ENCODE measurements at regions not wholly inside any gene's neighbourhood (a gene's known extent, or its start where the extent isn't known, plus 50 kb on each side); places are given as distances from the start of the nearest gene placed in this dataset.
"Not testable (repeated sequence)": the region's sequence is repeated elsewhere in the genome, so short reads cannot be mapped to it uniquely, and the experiment has no call there.

DNA sequence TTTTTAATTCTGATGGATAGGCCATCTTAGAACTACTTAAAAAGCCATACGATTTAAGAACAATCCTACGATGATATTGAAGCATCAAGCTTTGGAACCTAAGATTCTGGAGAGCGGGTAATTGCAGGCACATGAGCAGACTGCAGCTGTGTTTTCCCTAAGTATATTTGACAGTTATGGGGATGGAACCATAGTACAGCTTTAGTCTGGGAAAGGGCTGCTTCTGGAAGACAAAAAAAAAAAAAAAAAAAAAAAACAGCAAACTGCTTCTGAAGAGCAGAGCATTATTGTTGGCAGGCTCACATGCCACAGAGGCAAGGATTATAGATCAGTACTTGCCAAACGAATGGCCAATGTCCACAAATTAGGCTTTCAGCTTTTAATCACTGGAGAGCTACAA is 1618.7 kb downstream of the AMY1C start:
- no peak for DNase-seq (ENCODE audit: low read depth in 2 of 2)

DNA sequence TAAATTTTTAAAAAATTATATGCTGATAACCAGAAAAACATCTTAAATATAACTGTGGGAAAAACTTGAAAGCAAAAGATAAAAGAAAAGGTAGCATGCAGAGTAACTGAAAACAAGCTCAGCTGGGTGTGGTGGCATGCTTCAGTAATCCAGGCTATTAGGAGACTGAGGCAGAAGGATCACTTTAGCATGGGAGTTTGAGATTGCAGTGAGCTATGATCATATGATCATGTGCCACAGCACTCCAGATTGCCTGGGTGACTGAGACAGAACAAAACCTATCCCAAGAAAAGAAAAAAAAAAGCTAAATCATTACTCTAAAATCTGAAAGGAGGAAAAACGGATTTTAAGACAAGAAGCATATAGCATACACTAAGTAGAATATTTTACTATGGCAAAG is 1624.0 kb downstream of the AMY1C start:
- DNase-seq (ENCODE audit: low read depth in 2 of 2): no peak

DNA sequence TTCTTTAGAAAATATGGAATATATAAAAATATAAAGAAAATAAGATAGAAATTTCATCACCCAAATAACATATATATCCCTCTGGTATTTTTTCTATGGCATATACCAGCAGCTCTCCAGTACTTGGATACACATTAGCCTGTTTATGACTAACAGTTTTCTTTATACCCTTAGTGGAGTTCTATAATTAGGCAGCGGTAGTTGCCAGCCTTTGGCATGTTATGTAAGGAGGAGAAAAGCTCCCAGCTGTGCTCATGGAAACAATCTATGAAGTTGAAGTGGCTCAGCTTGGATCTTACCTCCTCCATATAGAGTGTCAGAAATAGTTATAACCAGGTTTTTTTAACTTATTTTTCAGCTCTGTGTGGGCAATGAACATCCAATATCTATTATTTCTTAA is 1636.8 kb downstream of the AMY1C start:
- DNase-seq (ENCODE audit: low read depth in 2 of 2): no peak

DNA sequence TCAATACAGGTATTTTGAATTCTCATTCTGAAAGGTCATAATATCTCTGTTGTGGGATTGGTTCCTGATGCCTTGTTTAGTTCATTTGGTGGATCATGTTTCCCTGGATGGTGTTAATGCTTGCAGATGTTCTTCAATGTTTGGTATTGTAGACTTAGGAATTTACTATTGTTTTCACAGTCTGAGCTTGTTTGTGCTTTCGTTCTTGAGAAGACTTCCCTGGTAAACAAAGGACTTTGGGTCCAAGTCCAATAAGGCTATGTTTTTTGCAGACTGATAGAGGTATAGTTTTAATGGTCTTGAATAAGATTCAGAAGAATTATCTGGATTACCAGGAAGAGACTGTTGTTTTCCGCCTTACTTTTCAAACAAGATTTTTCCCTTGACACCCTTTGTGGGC is 1646.3 kb downstream of the AMY1C start:
- DNase-seq (ENCODE audit: low read depth in 2 of 2): no peak

DNA sequence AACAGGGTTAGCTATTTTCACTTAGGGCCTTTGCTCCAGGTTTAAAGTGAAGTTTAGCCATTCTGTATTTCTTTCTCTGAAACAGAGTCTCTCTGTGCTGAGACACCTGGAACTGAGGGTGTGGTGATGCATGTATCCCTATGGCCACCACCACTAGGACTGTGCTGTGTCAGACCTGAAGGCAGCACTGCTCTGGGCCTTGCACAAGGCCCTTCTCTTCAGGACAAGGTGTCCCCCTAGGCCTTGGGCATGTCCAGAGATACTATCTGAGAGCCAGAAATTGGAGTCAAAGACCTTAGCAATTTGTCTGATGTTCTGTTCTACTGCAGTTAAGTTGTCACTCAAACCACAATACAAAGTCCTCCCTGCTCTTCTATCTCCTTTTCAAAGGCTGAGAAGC is 1649.2 kb downstream of the AMY1C start:
- DNase-seq (ENCODE audit: low read depth in 2 of 2): no peak

DNA sequence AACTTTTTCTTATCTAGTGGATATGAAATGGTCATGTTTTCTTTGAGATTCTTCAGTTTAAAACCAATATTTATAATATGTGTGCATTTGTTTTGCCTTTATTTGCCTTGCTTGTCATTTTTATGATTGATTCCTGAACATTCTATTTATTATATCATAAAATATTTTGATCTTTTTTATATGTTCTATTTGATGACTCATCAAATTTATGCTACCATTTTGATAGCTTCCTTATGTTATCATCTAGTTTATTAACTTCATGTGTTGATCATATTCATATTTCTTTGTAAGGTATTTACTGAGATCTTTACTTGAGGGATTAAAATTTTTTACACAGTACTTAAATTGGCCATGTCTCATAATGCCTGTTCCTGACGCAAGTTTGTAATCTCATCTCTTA is 1650.0 kb downstream of the AMY1C start:
- DNase-seq (ENCODE audit: low read depth in 2 of 2): no peak

DNA sequence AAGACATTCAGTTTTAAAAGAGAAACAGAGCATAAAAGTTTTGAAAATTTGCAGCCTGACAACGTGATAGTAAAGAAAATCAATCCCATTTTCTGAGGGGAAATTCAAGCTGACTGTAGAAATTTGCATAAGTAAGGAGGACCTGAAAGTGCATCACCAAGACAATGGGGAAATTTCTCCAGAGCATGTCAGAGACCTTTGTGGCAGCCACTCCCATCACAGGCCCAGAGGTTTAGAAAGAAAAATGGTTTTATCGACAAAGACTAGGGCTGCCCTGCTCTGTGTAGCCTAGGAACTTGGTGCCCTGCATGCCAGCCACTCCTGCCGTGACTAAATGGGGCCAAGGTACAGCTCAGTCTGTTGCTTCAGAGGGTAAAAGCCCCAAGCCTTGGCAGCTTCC is 1640.2 kb upstream of the PRMT6 start:
- no peak for DNase-seq (ENCODE audit: low read depth in 2 of 2)

DNA sequence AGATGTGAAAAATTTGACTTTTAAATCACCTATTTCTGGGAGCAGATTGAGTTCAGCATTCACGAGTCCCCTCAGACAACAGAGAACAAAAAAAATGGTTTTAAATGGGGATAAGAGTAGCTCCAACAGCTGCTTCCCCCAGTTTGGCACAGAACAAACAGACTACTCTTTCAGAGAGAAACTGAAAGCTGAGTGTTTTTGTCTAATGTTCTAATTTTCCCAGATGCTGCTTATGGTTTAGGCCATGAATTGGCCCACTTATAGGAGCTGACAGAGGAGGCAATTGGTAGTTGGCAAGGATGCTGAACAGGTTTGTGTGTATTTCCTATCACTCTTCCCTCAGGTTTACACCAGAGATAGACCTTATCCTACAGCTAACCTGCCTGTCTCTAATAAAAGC is 1637.4 kb upstream of the PRMT6 start:
- no peak for DNase-seq (ENCODE audit: low read depth in 2 of 2)

DNA sequence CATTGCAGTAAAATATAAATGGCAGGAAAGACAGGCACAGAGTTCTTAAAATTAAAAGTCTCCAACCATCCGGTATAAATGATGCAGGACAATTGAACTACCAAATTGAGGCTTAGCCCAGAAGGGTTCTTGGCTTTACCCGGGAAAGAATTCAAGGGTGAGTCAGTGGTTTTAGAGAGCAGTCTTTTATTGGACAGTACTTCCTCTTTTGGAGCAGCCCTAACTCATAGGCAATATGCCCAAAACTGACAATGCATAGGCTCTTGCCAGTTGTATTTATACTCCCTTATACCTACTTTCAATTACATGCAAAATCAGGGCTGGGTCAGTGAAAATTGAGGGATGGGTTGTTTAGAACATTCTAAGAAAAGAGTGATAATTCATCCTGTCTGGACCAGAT is 1628.9 kb upstream of the PRMT6 start:
- DNase-seq (ENCODE audit: low read depth in 2 of 2): no peak

DNA sequence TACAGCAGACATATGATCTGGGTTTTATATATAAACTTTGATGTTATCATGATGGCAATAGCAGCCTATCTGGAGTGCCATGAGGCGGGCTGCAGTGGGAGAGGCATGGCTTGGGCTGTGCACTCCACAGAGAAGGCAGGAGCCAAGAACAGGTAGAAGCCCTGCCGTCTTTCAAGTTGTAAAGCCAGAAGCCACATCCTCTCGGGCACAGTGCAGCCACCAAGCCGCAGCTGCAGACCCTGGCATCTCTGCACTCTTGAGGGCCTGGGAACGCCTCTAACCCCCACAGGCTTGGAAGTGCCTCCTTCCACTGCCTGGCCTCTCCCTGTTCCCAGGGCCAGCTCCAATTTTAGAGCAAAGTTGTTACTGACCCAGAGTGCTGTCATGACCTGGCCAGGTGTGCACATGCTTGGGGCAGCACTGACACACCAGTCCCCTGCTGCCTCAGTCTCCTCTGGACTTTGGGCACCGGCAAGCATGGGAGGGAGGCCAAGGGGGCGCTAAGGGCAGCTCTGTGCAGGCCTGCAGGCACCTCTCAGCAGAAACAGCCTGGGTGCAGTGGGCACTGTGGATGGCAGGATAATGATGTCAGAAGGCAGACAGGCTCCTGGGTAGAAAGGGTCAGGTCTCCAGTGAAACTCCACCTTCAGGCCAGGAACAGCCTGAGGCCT is 1619.8 kb upstream of the PRMT6 start:
- DNase-seq (ENCODE audit: low read depth in 2 of 2): no peak

DNA sequence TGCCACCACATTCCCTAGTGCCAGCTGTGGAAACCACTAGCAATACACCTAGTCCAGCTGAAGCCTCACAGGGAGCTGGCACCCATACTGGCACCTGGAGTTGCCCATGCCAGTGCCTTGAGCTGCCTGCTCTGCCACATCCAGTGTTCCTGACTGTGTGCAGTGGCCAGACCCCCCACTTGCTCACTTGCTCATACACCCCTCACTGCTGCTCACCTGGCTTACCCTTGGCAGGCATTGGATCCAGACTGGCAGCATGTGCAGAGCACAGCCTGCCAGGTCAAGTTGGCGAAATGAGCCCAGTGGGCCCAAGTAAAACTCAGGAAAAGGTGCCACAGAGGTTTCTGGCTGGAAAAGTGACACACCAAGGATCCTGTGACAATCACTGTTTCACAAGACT is 1618.6 kb upstream of the PRMT6 start:
- no peak for DNase-seq (ENCODE audit: low read depth in 2 of 2)

DNA sequence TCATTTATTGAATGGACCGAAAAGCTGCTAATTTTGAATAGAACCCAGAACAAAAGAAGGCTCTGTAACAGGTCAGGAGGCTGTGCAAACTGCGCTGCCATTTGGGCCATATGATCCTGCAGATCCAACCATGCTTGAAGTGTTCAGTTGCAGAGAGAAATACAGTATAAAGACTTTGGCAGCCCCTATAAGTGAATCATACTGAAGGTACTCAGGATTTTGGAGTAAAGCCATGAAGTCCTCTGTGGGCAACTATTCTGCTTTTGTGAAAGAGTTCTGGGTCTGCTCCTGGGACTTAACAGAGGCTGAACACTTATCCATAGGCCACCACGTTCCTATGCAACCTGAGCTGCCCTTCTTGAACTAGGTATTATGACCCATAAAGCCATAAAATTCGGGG is 1613.6 kb upstream of the PRMT6 start:
- DNase-seq (ENCODE audit: low read depth in 2 of 2): no peak

DNA sequence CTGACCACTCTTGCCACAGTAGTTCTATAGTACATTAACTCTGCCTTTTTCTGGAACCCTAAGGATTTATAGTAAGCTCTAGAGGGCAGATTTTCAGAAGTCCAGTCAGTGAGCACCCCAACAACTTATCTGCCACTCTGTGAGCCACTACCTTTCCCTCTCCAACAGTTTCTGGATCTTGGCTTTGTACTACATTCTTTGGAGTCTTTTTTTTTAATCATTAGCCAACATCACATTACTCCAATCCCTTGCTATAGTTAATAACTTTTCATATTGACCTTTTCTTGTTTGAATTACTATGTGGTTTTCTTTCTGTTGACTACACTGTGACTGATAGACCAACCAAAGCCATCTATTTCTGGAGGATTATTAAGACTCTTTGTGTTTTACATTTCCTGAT is 1596.7 kb upstream of the PRMT6 start:
- DNase-seq (ENCODE audit: low read depth in 2 of 2): no peak

DNA sequence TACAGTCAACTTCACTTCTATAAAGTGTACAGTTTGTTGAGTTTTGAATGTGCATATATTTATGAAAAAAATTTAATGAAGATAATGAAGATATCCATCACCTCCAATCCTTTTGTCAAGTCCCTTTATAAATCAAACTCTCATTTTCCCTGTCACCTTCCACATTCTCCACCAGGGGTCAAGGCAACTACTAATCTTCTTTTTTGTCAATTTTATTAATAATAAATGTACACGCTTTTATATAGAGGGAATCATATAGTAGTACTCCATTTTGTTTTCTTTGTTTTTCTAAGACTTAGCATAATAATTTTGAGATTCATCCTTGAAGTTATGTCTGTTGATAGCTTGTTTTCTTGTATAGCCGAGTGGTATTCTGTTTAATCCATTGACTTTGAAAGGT is 1594.2 kb upstream of the PRMT6 start:
- no peak for DNase-seq (ENCODE audit: low read depth in 2 of 2)

DNA sequence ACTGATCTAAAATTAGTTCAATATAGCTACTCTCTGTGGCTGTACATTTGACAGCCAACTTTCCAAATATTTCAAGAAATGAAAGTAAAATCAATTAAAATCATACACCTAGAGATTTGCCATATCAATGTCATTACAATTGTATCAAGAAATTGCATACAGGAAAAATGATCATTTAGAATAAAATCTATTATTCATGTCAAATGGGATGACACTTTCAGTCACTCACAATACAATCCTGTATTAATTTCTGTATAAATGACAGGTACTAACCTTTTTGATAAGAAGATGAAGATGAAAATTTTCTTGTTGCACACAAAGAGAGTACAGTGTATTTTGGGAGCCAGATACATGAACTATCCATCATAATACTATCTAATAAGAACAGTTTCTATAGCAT is 1588.9 kb upstream of the PRMT6 start:
- DNase-seq (ENCODE audit: low read depth in 2 of 2): no peak

DNA sequence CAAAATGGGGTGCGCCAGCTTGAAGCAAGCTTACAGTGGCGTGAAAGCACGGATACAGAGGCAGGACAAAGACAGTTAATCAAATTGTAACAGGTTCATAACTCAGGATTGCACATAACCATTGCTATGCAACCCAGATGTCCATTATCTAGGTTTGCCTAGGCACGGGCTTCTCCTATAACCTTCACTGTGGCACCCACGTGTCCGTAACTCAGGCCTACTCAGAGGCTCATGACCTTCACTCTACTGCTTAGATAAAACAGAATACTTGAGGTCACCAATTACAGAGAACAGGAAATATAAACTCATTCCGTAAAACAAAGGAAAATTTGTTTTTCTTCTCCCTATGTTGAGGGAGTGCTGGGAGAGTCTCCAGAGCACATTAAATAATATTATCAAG is 1585.9 kb upstream of the PRMT6 start:
- DNase-seq (ENCODE audit: low read depth in 2 of 2): not testable (repeated sequence)

DNA sequence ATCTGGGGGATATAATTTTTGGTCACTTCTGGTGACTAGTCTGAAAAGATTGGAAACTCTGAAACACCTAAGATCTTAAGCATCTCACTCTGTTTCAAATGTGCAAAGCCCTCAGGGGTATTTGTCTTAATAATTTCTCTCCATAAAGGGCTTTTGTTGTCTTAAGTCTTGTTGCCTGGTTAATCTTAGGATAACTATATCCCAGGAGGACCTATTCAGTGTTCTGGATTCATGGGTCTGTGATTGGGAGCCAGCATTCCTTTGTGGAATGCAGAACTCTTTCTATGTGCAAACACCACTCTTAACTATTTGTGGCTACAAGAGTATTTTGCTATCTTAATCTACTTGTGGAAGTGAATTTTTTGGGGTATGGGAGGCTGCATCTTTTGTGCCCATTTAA is 1573.0 kb upstream of the PRMT6 start:
- DNase-seq (ENCODE audit: low read depth in 2 of 2): no peak

DNA sequence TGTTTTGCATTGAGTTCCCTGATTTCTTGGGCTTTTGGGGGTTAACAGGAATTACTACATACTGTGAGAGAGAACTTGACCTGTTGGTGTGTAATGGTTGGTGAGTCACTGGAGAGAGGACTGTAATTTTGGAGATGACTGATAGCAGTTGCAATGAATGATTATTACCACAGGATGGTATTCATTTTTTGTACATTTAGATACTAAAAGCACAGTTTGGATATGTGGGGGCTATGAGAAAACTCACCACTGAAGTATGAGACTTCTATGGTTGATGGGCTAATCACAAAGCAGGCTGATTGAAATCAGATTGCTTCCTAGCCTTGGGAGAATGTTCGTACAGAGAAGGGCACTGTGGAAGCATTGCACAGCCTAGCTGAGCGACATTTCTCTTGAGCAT is 1571.3 kb upstream of the PRMT6 start:
- DNase-seq (ENCODE audit: low read depth in 2 of 2): no peak

DNA sequence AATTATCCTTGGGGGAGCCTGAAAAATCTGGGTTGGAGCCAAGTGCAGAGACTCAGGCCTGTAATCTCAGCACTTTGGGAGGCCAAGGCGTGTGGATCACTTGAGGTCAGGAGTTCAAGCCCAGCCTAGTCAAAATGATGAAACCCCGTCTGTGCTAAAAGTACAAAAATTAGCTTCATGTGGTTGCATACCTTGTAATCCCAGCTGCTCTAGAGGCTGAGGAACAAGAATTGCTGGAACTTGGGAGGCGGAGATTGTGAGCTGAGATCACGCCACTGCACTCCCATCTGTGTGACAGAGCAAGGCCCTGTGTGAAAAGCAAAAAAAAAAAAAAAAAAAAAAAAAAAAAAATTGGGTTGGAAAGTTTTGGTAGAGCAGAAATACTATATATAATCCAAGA is 1563.6 kb upstream of the PRMT6 start:
- DNase-seq (ENCODE audit: low read depth in 2 of 2): no peak

DNA sequence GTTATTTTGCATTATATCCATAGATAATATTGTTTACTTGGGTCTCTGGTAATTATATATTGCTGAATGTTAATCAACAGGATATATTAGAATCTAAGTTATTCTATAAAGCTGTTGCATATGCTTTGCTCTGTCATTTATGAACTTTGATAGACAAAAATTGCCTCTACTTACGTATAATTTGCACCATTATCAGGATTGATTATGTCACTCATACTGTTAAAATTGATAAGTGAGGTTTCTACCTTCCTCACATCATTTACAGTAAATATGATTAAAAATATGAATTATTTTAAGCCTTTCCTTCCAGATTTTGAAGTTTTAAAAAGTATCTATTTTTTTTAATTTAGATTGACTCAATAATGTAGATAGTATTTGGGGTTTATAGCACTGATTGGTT is 1540.4 kb upstream of the PRMT6 start:
- DNase-seq (ENCODE audit: low read depth in 2 of 2): no peak

DNA sequence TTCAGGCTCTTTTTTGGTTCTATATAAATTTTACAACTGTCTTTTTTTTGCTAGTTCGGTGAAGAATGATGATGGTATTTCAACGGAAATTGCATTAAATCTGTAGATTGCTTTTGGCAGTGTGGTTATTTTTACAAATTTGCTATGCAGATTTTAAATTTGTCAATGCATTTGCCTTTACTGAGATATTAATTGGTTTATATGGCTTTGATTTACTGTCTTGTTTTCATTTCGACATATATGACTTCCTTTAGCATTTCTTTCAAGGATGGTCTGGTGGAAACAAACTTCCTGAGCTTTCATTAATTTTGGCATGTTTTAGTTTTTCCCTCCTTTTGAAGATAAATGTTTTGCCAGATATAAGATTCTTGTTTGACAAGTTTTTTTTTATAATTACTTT is 1522.5 kb upstream of the PRMT6 start:
- DNase-seq (ENCODE audit: low read depth in 2 of 2): no peak

DNA sequence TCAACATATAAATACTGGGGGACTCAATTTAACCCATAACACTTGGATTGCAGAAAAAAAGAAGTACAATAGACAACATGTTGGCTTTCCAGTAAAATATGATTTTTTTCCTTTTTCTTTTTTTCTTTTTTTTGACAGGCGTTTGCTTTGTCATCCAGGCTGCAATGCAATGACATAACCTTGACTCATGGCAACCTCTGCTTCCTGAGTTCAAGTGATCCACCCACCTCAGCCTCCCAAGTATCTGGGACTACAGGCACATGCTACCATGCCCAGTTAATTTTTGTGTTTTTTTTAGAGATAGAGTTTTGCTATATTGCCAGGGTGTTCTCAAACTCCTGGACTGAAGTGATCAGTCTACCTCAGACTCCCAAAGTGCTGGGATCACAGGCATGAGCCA is 1512.0 kb upstream of the PRMT6 start:
- no peak for DNase-seq (ENCODE audit: low read depth in 2 of 2)

DNA sequence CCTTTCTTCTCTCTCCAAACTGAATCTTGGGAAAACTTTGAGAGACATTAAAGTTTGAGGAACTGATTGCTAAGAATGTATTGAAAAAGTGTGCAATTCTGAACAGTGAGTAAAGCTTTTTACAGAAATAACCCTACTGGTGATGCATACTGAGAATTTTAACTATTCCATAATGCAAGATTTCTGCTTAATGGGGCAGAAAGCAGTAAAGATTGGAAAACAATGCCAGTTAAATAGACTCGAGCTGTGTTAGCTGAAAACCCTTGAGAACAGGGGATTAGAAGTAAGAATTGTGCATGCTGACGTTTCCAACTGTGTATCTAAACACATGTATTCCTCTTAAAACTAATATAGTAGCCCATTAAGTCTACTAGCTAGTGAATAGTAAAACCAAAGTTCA is 1500.2 kb upstream of the PRMT6 start:
- DNase-seq (ENCODE audit: low read depth in 2 of 2): no peak

DNA sequence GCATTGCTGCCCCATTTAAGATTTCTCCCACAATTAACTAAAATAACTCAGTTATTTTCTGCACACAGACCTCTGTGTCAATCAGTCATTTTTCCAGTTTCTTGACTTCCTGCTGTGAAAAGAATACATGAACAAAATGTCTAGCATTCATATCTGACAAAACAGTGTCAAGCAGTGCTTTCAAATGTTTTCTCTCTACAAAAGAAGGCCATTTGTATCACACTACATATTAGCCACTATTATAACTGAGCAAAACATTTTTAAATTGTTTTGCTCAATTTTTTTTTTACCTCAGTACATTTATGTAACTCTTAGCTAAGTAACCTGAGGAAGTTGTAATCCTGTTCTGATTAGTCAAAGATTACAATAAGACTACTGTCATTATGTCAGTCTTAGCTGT is 1498.5 kb upstream of the PRMT6 start:
- DNase-seq (ENCODE audit: low read depth in 2 of 2): no peak

DNA sequence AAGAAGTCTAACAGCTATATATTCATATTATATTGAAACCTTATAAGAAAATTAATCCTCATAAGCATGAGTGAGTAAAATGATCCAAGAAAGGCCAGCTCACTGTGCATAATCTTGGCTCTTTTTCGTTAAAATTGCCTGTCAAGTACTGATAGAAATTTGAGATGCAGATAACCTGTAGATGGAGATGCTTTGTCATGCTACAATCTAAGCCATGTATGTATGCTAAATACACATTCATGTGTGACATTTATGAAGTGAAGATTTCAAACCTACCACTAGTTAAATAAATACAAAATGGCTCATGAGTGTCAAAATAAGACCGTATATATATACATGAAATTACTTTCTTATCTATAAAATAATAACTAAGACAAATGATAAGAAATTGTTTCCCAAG is 1491.5 kb upstream of the PRMT6 start:
- no peak for DNase-seq (ENCODE audit: low read depth in 2 of 2)
